Activated CD4-positive, alpha-beta T cell treated with anti-CD3 and anti-CD28 coated beads for 4 hours (primary cell): ENCODE measurements at regions not wholly inside any gene's neighbourhood (a gene's known extent, or its start where the extent isn't known, plus 50 kb on each side); places are given as distances from the start of the nearest gene placed in this dataset.

Source experiments
- DNase-seq, 2 donors: peaks; one replicate each; pipeline ENCODE4 v3.0.0-alpha.2; 2020

DNA sequence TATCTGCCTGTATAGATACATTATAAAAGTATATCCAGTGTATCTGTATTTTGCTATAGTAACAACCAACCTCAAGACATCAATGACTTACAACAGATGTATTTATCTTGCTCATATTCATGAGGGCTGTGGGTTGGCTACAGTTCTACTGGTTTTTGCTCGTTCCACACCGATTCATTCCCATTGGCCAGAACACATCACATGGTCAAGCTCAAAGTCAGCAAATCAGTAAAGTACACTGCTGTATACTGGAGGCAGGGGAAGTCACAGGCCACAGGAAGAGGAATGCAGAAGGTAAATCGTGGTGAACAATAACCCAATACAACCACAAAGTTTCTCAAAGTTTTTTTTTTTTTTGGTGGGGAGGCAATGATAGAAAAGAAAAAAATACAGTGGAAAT lies 180.0 kb upstream of the CDKN3 start:
- no peak for DNase-seq

DNA sequence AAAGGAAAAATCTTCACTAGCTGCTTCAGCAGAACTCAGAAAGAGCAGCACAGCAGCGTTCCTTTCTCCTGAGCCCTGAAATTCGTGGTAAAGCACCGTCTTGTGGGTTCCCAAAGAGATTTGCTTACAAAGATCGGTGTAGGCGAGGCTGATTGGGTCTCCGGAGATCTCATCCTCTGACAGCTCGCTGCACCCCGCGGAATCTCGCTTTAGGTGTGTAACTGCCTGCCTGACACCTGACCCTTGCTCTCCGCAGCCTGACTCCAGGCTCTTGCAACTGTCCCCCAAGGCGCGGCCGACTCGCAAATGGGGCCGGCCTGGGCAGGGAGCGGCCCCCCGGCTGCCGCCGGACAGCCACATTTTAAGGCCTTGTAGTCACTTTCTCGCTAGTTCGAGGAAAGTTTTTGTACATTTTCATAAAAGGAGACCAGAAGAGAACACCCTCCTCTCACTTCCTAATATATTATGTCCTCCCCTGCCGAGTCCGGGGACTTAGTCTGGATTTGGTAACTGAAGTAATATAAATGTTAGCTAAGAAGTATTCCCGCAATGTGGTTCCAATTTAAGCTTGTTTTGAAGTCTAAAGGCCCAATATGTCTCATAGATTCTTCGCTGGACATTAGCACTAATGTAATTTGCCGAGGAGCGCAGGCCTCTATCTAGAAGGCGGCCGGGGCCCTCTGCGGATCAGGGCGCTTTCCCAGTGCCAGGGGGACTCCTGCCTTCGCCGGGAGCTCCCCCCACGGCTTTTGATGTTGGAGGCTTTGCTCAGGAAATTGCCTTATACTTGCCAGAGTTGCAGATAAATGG lies 177.3 kb upstream of the CDKN3 start:
- no peak for DNase-seq

DNA sequence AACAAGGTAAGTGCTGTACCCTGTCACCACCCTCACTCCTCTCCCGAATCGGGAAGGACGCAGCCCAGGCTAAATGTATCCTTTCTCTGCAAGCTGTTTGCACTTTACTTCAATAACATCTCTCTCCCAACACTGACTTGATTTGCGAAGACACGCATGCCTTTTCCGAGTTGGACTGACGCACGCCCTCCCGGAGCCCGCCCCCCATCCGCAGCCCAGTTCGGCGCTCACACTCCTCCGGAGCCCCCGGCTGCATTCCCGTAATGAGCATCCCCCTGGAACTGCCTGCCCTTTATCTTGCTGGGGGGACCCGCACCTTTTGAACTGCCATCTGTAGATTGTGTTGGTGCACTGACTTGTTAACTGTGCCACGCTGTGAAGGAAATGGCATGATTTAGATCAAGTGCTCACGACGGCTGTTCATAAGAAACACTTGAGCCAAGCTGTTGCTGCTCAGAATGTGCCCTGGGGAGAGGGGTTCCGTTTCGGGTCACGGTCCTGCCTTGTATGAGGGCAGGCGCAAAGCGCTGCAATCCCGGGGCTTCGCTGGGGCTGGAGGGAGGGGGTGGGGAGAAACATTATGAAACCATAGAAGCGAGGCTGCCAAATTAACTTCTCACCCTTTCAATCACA lies 176.6 kb upstream of the CDKN3 start:
- DNase-seq: no peak

DNA sequence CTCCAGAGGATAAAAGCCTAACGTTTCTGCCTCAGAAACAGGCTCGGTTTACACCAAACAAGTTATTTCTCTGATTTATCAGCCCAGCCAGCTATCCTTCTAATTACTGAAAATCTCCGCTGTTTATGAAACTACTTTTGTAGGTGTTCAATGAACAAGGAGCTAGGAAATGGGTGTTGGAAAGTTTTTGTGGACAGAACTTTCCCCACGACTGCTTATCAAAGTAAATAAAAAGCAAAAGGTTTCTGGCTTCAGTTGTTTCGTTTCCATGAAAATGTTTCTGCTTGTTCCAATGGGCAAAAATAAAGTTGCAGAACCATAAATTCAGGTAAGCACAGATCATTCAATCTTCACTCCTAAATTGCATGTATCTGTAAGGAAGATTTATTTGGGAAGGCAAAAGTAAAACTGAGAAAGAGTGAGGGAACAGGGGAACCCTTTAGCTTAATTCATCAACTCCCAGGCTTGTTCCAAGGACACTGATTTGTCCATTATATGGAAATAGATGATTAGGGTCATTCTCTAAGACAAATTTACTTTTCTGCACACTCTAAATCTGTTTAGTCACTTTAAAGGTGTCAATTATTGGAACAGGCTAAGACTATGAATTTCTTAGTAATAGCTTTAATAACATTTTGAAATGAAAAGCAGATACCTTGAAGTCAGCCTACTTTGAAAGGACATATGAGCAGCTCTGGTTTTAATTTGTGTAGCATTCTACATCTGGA lies 175.9 kb upstream of the CDKN3 start:
- DNase-seq: no peak

DNA sequence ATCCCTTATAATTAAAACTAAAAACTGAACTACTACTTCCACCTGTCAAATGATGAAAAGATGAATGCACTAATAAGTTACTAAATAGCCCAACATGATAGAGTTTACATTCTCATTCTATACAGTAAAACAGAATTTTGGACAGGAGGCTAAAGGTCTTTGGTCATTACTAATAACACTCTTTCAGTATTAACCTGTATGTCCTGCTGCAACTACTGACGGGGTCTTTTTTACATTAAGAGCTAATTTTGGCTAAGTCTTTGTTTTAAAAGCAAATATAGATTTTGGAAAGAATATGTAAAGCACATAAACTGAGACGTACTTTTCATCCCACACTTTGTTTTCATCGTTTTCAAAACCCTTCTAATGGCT lies 175.4 kb upstream of the CDKN3 start:
- DNase-seq: no peak

DNA sequence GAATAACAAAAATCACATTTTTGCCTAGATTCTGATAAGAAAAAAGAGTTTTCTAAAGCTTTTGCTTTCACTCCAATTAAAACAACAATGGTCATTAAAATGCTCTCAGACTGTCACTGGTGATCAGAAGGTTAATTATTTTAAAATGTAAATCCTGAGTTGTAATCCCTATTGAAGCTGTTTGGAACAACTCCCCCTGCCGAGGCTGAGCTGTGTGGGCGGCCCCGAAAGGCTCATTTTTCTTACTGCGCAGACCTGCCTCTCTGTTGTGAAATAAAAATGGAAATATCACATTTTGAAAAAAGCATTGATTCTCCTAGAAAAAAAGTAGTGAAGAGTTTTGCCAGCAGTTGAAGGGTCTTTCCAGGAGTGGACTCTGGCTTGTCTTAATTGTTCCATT lies 174.8 kb upstream of the CDKN3 start:
- no peak for DNase-seq

DNA sequence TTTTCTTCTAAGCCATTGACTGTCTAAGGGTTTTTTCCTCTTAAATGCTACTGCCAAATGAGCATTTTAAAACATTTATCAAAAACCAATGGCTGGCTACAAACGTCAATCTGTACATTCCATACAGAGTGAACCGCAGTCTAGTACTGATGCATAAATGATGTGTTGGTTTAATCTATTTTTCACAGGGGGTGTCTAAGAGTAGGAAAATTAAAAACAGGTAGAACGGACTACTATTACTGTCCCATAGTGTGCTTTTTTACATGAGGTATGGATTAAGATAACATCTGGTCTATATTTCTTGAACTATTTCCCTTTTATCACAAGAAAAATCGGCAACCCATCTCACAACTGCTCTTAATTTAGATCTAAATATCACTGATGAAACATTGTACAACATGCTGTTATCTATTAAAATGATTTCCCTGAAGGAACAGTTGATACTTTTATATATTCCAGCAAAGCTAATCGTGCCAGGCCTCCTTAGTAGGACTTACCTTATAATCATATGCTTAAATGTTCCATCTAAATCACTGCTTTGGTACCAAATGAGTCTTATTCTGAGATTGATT lies 172.9 kb upstream of the CDKN3 start:
- no peak for DNase-seq

DNA sequence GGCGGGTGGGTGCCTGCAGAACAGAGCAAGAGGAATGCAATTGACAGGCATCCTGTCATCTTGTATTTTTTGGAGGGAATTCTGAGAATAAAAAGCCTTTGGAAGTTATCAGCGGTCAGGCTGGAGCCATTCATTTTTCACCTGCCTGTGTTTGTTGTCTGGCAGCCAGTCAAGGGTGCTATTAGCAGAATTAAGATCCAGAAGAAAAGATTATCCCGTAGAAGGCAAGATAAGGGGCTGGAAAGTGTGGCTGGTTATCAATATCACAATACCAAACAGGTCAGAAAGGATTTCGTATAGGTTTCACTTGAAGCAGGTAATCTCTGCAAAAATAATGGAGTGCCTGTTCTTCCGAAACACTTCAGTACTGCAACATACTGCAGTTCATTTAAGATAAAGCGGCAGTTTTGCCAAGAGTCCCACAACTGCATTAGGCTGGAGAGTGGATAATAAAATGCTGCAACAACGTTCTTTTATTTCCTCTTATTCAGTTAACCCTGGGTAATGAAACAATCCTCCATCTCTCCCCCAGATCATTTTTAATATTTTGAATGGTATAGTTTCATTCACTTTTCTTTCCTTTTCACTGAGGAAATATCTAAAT lies 171.2 kb upstream of the CDKN3 start:
- DNase-seq: no peak

DNA sequence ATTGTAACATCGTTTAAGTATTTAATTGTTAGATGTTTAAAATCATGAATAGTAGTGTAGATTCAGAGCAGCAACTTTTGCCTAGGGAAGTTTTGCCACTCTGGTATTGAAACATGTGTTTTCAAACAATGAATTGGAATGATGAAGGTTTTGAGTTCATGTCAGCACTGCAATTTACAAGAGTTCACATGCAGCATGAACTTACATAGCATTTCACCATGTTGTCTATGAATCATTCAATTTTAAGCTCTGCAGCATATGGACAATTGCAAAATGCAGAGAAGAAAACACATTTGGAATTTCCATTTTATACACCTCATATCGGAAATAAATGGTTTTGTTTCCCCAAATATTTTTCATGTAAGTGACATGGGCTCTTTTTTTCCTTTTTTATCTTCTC lies 170.7 kb upstream of the CDKN3 start:
- no peak for DNase-seq

DNA sequence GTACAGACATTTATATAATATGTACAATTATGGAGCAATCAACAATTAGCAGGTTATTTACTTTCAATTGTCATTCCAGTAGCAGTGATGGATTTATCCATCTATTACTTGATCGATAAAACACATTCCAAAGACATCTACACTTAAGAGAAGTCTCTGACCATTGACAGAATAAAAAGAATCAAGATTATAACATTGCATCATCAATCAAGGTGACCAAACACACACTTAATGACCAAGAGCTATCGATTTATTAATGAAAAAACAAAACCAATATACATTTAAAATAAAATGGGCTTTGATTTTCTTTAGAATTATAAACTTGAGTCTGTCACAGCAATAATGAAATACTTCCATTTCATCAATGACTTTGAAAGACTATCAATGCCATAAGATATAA lies 170.2 kb upstream of the CDKN3 start:
- DNase-seq: no peak

DNA sequence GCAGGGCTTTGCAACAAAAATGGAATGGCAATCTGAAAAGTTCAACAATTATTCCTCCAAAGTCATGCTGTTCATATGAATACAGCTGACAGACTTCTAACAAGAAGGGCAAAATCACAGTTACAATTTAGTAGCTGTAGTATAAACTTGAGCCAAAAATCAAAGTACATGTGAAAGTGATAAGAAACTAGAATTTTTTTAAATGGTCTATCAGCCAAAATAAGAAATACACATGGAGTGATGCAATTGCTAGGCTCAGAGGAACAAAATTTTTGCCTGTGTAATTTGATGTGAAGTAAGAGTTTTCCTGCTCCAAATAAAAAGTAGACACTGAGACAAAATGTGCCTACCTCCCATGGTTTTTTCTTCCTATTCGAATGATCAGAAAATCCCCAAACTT lies 167.7 kb upstream of the CDKN3 start:
- no peak for DNase-seq

DNA sequence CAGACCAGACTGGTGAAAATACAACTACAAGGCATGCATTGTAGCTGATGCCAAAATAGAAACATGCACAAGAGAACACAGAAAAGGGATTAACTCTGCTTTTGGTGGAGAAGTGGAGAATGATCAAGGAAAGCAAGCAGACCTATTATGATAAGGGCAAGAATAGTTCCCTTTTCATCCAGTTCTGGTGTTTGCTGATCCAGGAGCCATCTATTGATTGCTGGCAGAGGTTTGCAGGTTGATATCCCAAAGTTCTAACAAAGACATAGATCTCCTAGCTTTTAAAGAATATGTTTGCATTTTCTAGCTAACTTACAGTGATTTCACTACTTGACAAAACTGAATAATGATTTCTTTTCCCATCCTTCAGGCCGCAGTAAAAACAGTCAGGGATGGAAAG lies 166.2 kb upstream of the CDKN3 start:
- no peak for DNase-seq

DNA sequence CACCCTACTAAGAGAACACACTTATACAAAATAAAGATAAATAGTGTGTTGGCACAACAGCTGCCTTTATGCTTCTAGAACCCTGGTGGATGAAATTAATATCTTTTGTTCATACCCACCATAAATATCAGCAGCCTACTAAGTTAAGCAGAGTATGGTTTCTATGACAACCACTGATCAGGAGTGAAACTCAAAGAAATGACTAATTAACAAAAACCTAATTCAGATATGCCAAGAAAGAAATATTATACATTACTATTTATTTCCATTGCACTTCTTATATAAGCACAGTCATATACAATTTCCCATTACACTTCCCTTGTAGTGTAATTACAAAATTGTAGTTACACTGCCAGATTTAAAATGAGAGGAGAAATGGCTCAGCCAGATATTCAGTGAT lies 164.1 kb upstream of the CDKN3 start:
- no peak for DNase-seq

DNA sequence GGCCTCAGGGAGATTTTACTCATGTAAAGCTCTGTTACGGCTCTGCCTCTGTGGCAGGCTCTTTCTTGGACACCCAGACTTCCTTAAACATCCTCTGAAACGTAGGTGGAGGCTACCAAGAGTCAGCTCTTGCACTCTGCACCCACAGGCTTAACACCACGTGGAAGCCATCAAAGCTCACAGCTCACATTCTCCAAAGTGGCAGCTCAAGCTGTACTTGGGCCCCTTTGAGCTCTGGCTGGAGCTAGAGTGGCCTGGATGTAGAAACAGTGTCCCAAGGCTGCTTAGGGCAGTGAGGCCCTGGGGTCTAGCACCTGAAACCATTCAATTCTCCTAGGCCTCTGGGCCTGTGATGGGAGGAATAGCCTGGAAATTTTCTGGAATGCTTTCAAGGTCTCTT lies 155.3 kb upstream of the CDKN3 start:
- no peak for DNase-seq

DNA sequence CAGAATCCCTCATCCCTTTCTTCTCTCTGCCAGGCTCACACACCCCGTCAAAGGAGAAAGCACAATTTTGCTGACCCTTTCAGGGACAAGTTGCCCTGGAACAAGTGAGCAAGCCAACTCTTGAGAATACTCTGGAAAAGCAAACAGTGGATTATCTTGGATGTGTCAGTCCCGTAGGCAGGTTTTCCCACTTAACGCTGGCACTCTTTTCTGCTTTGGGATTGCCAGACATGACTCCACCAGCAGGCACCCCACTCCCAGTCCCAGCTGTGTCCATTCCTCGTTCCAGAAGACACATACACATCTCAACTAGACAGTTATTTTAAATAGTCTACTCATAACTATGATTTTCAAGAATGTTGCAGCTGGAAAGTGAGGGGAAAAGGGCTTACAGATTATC lies 145.5 kb upstream of the CDKN3 start:
- no peak for DNase-seq

DNA sequence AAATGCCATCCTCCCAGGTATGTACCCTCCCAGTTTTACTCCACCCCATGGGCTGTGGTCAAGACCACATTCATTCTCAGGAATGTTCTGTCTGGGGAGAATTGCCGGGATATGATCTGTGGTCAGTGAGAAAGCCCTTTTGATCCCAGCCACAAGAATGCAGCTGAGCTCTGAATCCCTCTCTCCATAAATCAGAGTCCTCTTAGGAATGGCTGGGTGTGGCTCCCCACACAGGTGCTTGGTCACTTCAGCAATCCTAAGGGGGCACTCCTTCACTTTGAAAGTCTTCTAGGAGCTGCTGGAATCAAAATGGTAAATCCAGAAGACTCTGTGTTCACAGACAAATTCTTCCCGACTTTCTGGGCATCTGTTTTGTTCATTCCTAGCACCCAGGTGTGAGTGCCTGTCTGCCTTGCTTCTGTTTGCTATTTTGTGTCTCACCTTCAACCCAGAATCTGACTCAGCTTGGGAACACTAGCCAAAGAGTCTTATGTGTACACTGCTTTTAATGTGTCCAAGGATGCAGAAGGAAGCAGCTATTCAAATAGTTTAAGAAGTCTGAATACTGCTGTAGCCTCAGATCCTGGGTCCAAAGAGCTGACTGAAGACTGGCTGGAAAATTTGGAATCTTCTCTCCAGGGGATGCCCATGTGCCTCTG lies 144.6 kb upstream of the CDKN3 start:
- DNase-seq: no peak

DNA sequence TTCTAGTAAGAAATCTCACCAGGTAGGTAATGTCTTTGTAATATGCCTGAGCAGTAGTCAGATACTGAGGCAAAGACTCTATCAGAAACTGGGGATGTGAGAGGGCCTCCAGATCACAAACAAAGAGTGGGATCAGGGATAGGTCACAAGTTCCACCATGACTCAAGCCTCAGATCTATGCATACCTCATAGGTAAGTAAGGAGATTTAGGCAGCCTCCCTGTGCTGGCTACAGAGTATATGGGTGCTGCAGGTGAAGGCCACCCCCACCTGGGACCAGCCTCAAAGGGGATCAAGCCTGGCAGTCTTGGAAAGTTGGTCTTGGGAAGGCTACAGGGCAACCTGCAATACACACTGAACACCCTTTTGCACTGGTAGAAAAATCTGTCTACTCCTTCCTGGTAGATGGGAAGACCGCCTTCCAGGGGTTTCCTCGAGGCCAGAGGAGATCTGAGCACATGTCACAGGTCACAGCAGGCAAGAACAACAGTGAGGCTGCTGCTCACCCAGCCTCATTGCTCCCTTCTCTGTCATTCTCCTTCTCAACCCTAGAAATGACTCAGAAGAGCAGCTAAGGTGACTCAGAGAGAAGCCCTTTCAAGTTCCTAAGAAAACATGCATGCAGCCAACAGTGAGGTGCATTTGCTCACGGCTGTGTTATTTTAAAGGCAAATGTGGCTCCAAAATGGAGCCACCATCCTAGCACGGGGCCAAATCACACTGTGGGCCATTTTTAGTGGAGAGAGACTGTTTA lies 143.4 kb upstream of the CDKN3 start:
- no peak for DNase-seq

DNA sequence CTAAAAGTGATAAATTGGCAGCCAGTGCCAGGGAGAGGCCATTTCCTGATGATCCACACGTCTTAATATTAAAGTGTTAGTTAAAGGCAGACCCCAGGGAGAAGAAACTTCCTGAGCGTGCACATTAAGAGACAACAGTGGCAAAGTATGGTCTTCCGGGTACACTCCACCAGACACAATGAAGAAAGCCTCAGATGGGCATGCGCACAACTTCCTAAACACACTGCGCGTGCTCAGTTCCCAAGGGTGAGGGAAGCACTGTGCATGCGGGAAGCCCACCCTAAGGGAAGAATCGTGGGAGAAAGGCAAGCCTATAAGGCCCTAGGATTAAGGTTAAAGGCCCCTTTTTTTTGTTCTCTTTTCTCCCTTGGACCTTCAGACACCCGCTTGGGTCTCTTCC lies 140.7 kb upstream of the CDKN3 start:
- DNase-seq: no peak

DNA sequence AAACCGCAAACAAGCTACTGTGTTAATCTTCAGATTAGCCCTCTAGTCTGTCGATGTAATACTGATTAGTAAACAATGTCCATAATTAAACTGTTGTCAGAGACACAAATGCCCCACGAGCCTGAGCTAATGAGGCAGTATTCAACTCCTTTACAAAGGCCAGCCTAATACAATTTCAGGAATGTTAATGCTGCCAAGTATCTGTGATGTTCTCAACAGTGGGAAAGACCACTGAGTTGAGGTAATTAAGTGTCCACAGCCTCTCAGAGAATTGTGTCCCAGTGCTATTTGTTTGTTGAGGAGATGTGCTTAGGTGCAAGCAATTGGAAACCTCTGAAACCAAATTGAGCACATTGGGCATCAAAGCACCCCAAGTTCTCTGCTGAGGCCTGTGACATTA lies 139.4 kb upstream of the CDKN3 start:
- DNase-seq: no peak

DNA sequence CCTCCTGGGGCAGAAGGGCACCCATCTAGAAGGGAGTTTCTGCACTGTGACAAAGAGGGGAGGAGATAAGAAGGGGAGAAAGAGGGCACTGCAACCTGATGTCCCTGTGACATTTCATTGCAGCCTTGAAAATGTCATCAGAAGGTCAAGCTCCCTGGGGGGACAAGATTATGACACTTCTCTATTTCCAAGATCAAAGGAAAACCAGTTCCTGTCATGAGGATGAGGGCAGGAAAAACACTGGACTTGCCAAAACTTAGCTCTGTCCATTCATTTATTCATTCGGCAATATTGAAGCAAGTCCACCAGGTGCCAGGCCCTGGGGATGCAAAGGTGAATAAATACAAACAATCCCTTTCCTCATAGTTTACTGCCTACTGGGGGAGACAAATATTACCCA lies 138.4 kb upstream of the CDKN3 start:
- no peak for DNase-seq

DNA sequence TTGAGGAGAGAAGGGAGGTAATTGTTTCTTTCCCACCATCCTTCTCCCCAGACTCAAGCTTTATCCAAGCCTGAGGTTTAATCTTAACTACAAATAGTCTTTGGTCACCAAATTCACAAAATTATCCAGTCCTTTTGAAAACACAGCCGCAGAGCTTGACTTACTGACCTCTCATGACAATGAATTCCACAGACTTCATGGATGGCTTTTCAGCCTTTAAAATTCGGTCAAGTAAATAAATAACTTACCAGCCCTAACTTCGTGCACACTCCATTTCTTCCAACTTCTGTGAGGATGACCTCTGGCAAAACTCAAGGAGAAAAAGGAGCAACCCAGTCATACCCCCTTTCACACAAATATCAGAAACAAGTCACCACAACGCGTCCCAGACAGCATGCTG lies 137.0 kb upstream of the CDKN3 start:
- DNase-seq: no peak

DNA sequence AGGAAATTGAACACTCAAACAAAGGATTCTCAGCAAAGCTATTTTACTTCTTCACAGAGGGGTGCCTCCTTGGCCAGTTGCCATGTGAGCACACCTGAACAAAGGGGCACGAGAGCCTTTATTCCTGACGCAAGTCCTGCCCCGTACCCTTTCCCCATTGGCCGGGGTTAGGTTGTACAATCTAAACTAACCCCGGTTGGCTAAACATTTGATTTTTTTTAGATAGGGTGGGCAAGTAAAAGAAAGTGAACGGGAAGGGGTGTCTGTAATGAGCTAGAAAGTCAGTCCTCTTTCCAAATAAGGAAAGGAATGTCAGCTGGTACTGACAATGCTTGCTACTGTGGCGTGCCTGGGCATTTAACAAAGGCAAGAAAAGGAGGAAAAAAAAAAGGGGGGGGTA lies 135.5 kb upstream of the CDKN3 start:
- no peak for DNase-seq
